ENCODE measurements at regions not wholly inside any gene's neighbourhood (a gene's known extent, or its start where the extent isn't known, plus 50 kb on each side); places are given as distances from the start of the nearest gene placed in this dataset.

DNA sequence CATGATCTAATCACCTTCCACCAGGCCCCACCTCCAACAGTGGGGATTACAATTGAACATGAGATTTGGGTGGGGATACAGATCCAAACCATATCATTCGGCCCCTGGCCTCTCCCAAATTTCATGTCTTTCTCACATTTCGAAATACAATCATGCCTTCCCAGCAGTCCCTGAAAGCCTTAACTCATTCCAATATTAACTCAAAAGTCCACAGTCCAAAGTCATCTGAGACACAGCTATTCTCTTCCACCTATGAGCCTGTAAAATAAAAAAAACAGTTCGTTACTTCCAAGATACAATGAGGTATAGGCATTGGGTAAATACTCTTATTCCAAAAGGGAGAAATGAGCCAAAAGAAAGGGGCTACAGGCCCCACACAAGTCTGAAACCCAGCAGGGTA lies 222.6 kb downstream of the SOD2 start:
- Mint-ChIP-seq H3K9me3 (peaks cover 20% of the 10 kb centered on the region), H3K36me3 (ENCODE audit: low read depth) (no peaks in the 10 kb centered on the region), H3K27ac (no peak overlapping the region), H3K4me3 (no peak overlapping the region), H3K27me3 (ENCODE audit: low read depth) (no peaks in the 10 kb centered on the region), H3K4me1 (peaks cover 7% of the 10 kb centered on the region)
- TF ChIP-seq, protein P1, sequence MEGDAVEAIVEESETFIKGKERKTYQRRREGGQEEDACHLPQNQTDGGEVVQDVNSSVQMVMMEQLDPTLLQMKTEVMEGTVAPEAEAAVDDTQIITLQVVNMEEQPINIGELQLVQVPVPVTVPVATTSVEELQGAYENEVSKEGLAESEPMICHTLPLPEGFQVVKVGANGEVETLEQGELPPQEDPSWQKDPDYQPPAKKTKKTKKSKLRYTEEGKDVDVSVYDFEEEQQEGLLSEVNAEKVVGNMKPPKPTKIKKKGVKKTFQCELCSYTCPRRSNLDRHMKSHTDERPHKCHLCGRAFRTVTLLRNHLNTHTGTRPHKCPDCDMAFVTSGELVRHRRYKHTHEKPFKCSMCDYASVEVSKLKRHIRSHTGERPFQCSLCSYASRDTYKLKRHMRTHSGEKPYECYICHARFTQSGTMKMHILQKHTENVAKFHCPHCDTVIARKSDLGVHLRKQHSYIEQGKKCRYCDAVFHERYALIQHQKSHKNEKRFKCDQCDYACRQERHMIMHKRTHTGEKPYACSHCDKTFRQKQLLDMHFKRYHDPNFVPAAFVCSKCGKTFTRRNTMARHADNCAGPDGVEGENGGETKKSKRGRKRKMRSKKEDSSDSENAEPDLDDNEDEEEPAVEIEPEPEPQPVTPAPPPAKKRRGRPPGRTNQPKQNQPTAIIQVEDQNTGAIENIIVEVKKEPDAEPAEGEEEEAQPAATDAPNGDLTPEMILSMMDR (IDR thresholded peaks at IDR 0.05; ENCODE audit: unreplicated experiment in 3 of 3): no peak

DNA sequence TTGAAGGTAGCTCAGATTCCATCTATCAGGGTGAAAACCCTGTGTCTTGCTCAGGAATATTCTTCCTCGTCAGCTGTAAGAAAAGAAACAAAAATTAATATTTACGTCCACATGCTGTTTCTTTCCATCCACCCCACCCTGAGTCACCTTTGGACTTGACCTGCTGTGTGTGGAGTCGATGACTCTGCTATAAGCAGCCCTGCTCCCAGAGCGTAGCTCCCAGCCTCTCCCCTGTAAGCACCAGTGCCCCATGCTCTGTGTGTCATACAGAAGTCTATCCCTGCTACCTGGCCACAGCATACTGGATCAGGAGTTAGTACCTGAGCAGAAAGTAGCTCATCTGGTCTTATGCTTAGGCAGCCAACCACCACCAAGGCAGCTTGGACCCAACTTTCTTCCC lies 223.6 kb downstream of the SOD2 start:
- TF ChIP-seq, protein P1 (IDR thresholded peaks at IDR 0.05; ENCODE audit: unreplicated experiment in 3 of 3): no peak
- no peak overlapping the region for H3K27ac Mint-ChIP-seq
- peaks cover 7% of the 10 kb centered on the region for H3K4me1 Mint-ChIP-seq
- no peaks in the 10 kb centered on the region for H3K36me3 Mint-ChIP-seq (ENCODE audit: low read depth)
- peaks cover 20% of the 10 kb centered on the region for H3K9me3 Mint-ChIP-seq
- H3K4me3 Mint-ChIP-seq: no peak overlapping the region
- no peaks in the 10 kb centered on the region for H3K27me3 Mint-ChIP-seq (ENCODE audit: low read depth)

DNA sequence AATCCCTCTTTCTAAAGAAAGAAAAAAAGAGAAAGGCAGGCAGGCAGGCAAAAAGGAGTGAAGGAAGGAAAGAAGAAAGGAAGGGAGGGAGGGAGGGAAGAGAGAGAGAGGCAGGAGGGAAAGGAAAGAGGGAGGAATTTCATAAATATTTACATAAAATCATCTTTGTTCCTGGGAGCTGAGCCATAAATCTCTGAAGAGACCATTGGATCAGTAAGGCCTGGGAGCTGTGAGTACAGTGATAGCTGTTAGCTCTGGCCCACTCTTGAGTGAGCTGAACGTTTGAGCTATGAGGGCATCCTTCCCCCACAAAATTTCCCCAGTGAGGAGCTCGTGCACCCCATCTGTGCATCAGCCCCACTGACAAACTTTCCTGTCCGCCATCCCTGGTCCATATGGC lies 224.0 kb downstream of the SOD2 start:
- Mint-ChIP-seq H3K4me1 (peaks cover 7% of the 10 kb centered on the region), H3K9me3 (peaks cover 20% of the 10 kb centered on the region), H3K27me3 (ENCODE audit: low read depth) (no peaks in the 10 kb centered on the region), H3K36me3 (ENCODE audit: low read depth) (no peaks in the 10 kb centered on the region), H3K27ac (no peak overlapping the region), H3K4me3 (no peak overlapping the region)
- TF ChIP-seq, protein P1 (IDR thresholded peaks at IDR 0.05; ENCODE audit: unreplicated experiment in 3 of 3): no peak

DNA sequence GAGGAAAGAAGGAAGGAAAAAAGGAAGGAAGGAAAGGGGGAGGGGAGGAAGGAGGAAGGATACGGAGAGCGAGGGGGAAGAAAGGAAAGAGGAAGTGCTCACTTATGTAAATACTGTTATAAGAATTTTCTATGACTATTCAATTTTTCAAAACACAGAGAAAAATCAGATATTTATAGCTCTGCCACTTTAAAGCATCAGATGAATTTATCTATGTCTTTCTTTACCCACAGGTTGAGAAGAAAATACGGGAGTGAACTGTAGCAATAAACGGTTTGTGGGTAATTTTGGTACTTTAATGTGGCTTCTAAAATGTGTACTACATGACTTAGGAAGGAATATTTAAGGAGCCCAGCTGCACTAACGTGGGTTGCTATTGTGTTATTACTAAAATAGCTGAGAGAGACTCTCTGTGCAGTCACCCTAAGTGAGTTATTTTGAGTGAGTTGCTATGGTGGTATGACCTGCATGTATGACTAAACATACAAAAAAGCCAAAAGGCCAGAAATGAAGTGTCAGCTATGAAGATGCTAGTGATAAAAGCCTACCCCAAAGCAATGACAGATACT lies 225.5 kb downstream of the SOD2 start:
- TF ChIP-seq, protein P1 (IDR thresholded peaks at IDR 0.05; ENCODE audit: unreplicated experiment in 3 of 3): no peak
- Mint-ChIP-seq H3K9me3 (peaks cover 17% of the 10 kb centered on the region), H3K27me3 (ENCODE audit: low read depth) (no peaks in the 10 kb centered on the region), H3K27ac (no peak overlapping the region), H3K36me3 (ENCODE audit: low read depth) (no peaks in the 10 kb centered on the region), H3K4me3 (no peak overlapping the region), H3K4me1 (peaks cover 7% of the 10 kb centered on the region)

DNA sequence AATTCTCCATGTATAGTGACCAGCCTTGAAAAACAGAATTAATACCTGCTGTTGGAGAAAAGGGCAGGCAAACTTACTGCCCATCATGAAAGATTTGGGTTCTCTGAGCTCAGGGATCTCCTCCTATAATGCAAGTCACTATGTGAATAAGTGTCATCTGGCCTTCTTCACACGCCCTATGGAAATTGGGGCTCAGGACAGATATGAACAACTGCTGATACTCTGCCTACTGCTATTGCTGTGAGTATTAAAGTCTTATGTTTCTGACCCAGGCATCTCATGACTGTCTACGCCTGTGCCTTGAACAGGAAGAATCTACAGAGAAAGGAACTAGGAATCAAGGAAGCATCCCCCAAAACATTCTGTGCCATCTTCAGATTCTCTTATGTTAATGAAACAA lies 226.1 kb downstream of the SOD2 start:
- peaks cover 7% of the 10 kb centered on the region for H3K4me1 Mint-ChIP-seq
- H3K4me3 Mint-ChIP-seq: no peak overlapping the region
- no peaks in the 10 kb centered on the region for H3K36me3 Mint-ChIP-seq (ENCODE audit: low read depth)

DNA sequence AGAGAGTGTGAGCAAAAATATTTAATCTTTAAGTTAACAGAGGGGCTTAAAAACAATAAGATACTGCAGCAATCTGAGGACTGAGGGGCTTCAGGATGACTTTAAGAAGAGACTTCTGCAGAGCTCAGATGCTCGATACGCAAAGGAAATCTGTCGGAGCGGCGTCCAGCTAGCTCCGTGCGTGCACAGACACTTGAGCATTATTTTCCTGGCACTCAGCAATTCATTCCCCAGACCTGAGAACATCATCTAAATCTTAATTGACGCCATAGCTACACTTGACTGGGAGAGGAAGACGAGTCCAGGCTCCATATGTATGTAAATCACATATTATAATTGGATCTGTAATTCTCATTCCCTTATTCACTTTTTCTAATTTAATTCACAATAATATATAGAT lies 228.2 kb downstream of the SOD2 start:
- Mint-ChIP-seq H3K36me3 (ENCODE audit: low read depth) (no peaks in the 10 kb centered on the region), H3K4me1 (peaks cover 14% of the 10 kb centered on the region), H3K9me3 (peaks cover under 1% of the 10 kb centered on the region), H3K4me3 (no peak overlapping the region), H3K27me3 (ENCODE audit: low read depth) (peaks cover 3% of the 10 kb centered on the region), H3K27ac (no peak overlapping the region)
- TF ChIP-seq, protein P1 (IDR thresholded peaks at IDR 0.05; ENCODE audit: unreplicated experiment in 3 of 3): no peak

More for the DNA sequence above, 226.1 kb downstream of the SOD2 start:
- peaks cover 12% of the 10 kb centered on the region for H3K9me3 Mint-ChIP-seq
- H3K27me3 Mint-ChIP-seq (ENCODE audit: low read depth): no peaks in the 10 kb centered on the region
- H3K27ac Mint-ChIP-seq: no peak overlapping the region
- TF ChIP-seq, protein P1 (IDR thresholded peaks at IDR 0.05; ENCODE audit: unreplicated experiment in 3 of 3): no peak
